Suprapubic skin (tissue), 4 donors: ENCODE measurements at regions not wholly inside any gene's neighbourhood (a gene's known extent, or its start where the extent isn't known, plus 50 kb on each side); places are given as distances from the start of the nearest gene placed in this dataset.

Experiments used
- DNase-seq, 2 donors: peaks; one replicate each; pipeline ENCODE4 v3.0.0-alpha.2; 2019; ENCODE audit warnings: low spot score in 2 of 2
- H3K27ac ChIP-seq: fragments of 200-600 bp; sonication (generic); one replicate; pipeline ENCODE4 v1.5.1; 2019
- H3K27me3 ChIP-seq: fragments of 200-600 bp; sonication (generic); one replicate; pipeline ENCODE4 v1.5.1; 2019
- H3K36me3 ChIP-seq: fragments of 200-600 bp; sonication (generic); one replicate; pipeline ENCODE4 v1.5.1; 2019
- H3K4me1 ChIP-seq: fragments of 200-600 bp; sonication (generic); one replicate; pipeline ENCODE4 v1.5.1; 2019
- H3K4me3 ChIP-seq: fragments of 200-600 bp; sonication (generic); one replicate; pipeline ENCODE4 v1.5.1; 2019; ENCODE audit warnings: mild to moderate bottlenecking
- H3K9me3 ChIP-seq: fragments of 200-600 bp; sonication (generic); one replicate; pipeline ENCODE4 v1.5.1; 2019
- EP300 ChIP-seq: sonication (generic); formaldehyde crosslinking; IDR thresholded peaks from one replicate; pipeline ENCODE4 v1.6.1; 2017; ENCODE audit warnings: antibody characterized with exemption
- POLR2A ChIP-seq, 2 donors: fragments of 450-650 bp; IDR thresholded peaks; one replicate each; pipeline ENCODE4 v1.6.1; 2017; ENCODE audit warnings: antibody characterized with exemption in 2 of 2, mild to moderate bottlenecking in 2 of 2, moderate library complexity in 2 of 2
- POLR2AphosphoS5 ChIP-seq, 3 donors: sonication (generic); formaldehyde crosslinking; IDR thresholded peaks; one replicate each; pipeline ENCODE4 v1.6.1; 2017; ENCODE audit warnings: antibody characterized with exemption in 3 of 3
- WGBS: methylation state at CpG from one replicate; pipeline ENCODE4 v1.1.5; 2018; 5-methylcytosine and 5-hydroxymethylcytosine counted together
- TF ChIP-seq, protein P1 (sequence below), 2 donors: fragments of 200-600 bp in 1 of 2; fragments of 450-650 bp in 1 of 2; sonication (generic) in 1 of 2; IDR thresholded peaks; one replicate each; pipeline ENCODE4 v1.5.1; 2016 to 2019; ENCODE audit warnings: antibody characterized with exemption in 2 of 2, mild to moderate bottlenecking in 1 of 2, moderate library complexity in 1 of 2

DNA sequence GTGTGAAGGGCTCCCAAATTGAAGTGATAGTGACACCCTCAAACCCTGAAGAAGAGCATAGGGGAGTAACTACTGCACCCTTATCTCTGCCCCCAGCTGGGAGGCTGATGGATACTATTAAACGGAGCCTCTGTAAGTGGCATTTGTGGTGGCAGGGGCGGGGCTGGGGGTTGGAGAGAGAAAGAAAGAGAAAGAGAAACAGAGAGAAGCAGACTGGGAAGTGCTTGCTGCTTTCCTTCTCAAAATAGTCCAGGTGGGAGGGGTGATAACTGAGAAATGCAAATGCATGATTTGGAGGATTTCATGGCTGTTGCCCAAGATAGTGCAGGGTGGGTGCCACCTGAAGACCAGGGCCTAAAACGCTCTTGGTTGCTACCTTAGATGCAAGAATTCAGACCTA lies 253.5 kb upstream of the GATB start:
- TF ChIP-seq, protein P1, sequence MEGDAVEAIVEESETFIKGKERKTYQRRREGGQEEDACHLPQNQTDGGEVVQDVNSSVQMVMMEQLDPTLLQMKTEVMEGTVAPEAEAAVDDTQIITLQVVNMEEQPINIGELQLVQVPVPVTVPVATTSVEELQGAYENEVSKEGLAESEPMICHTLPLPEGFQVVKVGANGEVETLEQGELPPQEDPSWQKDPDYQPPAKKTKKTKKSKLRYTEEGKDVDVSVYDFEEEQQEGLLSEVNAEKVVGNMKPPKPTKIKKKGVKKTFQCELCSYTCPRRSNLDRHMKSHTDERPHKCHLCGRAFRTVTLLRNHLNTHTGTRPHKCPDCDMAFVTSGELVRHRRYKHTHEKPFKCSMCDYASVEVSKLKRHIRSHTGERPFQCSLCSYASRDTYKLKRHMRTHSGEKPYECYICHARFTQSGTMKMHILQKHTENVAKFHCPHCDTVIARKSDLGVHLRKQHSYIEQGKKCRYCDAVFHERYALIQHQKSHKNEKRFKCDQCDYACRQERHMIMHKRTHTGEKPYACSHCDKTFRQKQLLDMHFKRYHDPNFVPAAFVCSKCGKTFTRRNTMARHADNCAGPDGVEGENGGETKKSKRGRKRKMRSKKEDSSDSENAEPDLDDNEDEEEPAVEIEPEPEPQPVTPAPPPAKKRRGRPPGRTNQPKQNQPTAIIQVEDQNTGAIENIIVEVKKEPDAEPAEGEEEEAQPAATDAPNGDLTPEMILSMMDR (IDR thresholded peaks at IDR 0.05): no peak
- no peak for TF ChIP-seq POLR2AphosphoS5 (IDR thresholded peaks at IDR 0.05)
- TF ChIP-seq POLR2A (IDR thresholded peaks at IDR 0.05): no peak
- TF ChIP-seq EP300: no peak
- no peaks in the 10 kb centered on the region for H3K27me3 ChIP-seq
- WGBS: 52% methylated on average over 3 of the region's 3 CpGs

GRCh38 chr4:152011469-152011868 lies 250.7 kb upstream of the GATB start:
- H3K27ac ChIP-seq: no peak overlapping the region
- DNase-seq: no peak
- WGBS: 72% methylated on average over 7 of the region's 7 CpGs
- peaks cover 3% of the 10 kb centered on the region for H3K9me3 ChIP-seq
- H3K4me1 ChIP-seq: peaks cover 7% of the 10 kb centered on the region
- H3K4me3 ChIP-seq: no peak overlapping the region
- H3K27me3 ChIP-seq: no peaks in the 10 kb centered on the region
- TF ChIP-seq POLR2AphosphoS5 (IDR thresholded peaks at IDR 0.05): no peak
- no peaks in the 10 kb centered on the region for H3K36me3 ChIP-seq

More for the DNA sequence above, 253.5 kb upstream of the GATB start:
- Histone ChIP-seq H3K36me3 (no peaks in the 10 kb centered on the region), H3K27ac (no peak overlapping the region), H3K4me1 (peaks cover 7% of the 10 kb centered on the region), H3K4me3 (no peak overlapping the region), H3K9me3 (peaks cover 3% of the 10 kb centered on the region)
- DNase-seq: no peak

DNA sequence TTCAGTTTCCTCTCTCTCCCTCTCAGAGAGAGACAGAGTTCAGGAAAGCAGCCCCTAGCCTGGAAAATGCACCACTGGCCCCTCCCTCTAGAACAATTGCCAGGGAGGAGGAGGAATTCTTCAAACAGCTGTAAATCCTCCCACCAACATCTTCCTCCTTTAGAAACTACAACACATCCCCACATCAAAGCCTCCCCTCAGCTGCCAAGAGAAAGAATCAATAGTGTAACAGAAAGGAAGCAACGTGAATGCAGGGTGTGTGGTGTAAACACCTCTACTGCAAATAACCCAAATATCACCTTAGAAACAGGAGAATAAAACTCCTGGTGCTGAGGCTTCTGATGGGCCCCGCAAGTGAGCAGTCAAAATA lies 249.9 kb upstream of the GATB start:
- no peak for DNase-seq
- 48% methylated on average over 2 of the region's 2 CpGs for WGBS
- H3K4me3 ChIP-seq: no peak overlapping the region
- TF ChIP-seq EP300: no peak
- H3K4me1 ChIP-seq: peaks cover 7% of the 10 kb centered on the region
- no peak overlapping the region for H3K27ac ChIP-seq
- peaks cover 3% of the 10 kb centered on the region for H3K9me3 ChIP-seq
- H3K27me3 ChIP-seq: no peaks in the 10 kb centered on the region
- no peaks in the 10 kb centered on the region for H3K36me3 ChIP-seq

DNA sequence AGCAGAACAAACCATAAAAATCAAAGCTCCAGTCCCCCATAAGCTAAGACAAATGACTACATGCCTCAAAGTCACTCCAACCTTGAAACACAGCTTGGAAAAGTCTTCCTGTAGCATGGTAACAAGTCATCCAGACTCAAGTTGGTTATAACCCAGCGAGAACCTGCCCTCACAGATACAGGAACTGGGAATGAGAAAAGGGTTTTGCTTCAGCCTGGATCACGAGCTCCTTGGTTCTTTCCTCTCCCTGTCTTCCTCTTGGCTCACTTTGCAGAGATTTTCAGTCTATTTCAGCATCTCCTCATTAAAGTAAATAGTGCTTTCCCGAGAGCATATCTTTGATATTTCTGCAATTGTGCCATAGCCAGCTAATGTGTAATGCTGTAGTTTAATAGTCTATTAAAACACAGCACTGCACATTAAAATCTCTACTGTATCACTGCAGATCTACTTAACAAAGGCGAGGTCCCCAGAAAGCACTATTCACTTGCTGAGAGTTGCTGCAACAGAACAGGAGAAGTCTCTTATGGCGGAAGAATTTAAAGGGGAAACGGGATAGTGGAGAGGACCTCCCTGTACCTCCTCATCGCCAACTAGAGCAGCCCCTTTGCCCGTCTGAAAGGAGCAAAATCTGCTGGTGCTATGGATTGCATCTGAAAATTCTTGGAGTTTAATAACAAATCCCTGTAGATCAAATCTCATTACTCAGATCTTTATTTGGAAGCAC lies 249.3 kb upstream of the GATB start:
- 61% methylated on average over 8 of the region's 8 CpGs for WGBS
- TF ChIP-seq EP300 (no peak), POLR2A (IDR thresholded peaks at IDR 0.05) (no peak), POLR2AphosphoS5 (IDR thresholded peaks at IDR 0.05) (no peak)
- TF ChIP-seq, protein P1 (IDR thresholded peaks at IDR 0.05): no peak
- H3K4me3 ChIP-seq: no peak overlapping the region
- H3K27ac ChIP-seq: no peak overlapping the region
- H3K4me1 ChIP-seq: peaks cover 7% of the 10 kb centered on the region
- DNase-seq: no peak
- no peaks in the 10 kb centered on the region for H3K27me3 ChIP-seq
- peaks cover 3% of the 10 kb centered on the region for H3K9me3 ChIP-seq
- no peaks in the 10 kb centered on the region for H3K36me3 ChIP-seq

GRCh38 chr4:152009031-152009670 lies 248.3 kb upstream of the GATB start:
- no peaks in the 10 kb centered on the region for H3K27me3 ChIP-seq
- H3K4me3 ChIP-seq: no peak overlapping the region
- H3K9me3 ChIP-seq: peaks cover 3% of the 10 kb centered on the region
- no peak for TF ChIP-seq EP300
- no peak for TF ChIP-seq POLR2AphosphoS5 (IDR thresholded peaks at IDR 0.05)
- TF ChIP-seq, protein P1 (IDR thresholded peaks at IDR 0.05): no peak
- no peak for TF ChIP-seq POLR2A (IDR thresholded peaks at IDR 0.05)
- WGBS: 81% methylated on average over 6 of the region's 6 CpGs
- no peak overlapping the region for H3K27ac ChIP-seq
- no peak for DNase-seq
- no peaks in the 10 kb centered on the region for H3K36me3 ChIP-seq
- peaks cover 7% of the 10 kb centered on the region for H3K4me1 ChIP-seq

- Histone ChIP-seq H3K27me3 (no peaks in the 10 kb centered on the region), H3K4me1 (peaks cover 7% of the 10 kb centered on the region), H3K4me3 (no peak overlapping the region), H3K36me3 (no peaks in the 10 kb centered on the region), H3K27ac (no peak overlapping the region), H3K9me3 (no peaks in the 10 kb centered on the region)
- TF ChIP-seq POLR2AphosphoS5 (IDR thresholded peaks at IDR 0.05): no peak
- TF ChIP-seq, protein P1 (IDR thresholded peaks at IDR 0.05): no peak
- no peak for TF ChIP-seq POLR2A (IDR thresholded peaks at IDR 0.05)
- no peak for TF ChIP-seq EP300
- 79% methylated on average over 3 of the region's 3 CpGs for WGBS
- DNase-seq: no peak
These were observed 246.3 kb upstream of the GATB start for GRCh38 chr4:152007111-152007510.
